ENCODE measurements at regions not wholly inside any gene's neighbourhood (a gene's known extent, or its start where the extent isn't known, plus 50 kb on each side); places are given as distances from the start of the nearest gene placed in this dataset.

- in situ Hi-C loops (cut with HindIII; ENCODE audit: low pct_ligation_motif_present, low pct_unique_long_range_greater_than_20kb, low sequenced_read_pairs): no loop called here
- DNase-seq: peak; percentile 6
Observed at GRCh38 chr2:201966691-201967438, 66.8 kb upstream of the FZD7 start.

- no peak for DNase-seq
- in situ Hi-C loops (cut with HindIII; ENCODE audit: low pct_ligation_motif_present, low pct_unique_long_range_greater_than_20kb, low sequenced_read_pairs): no loop called here
Observed at GRCh38 chr2:201968050-201968449, 65.6 kb upstream of the FZD7 start.

GRCh38 chr2:201968476-201968875 is 65.2 kb upstream of the FZD7 start:
- in situ Hi-C loops (cut with HindIII; ENCODE audit: low pct_ligation_motif_present, low pct_unique_long_range_greater_than_20kb, low sequenced_read_pairs): no loop called here
- no peak for DNase-seq

GRCh38 chr2:201969241-201969937 is 64.3 kb upstream of the FZD7 start:
- no peak for DNase-seq
- in situ Hi-C loops (cut with HindIII; ENCODE audit: low pct_ligation_motif_present, low pct_unique_long_range_greater_than_20kb, low sequenced_read_pairs): no loop called here

- DNase-seq: no peak
- in situ Hi-C loops (cut with HindIII; ENCODE audit: low pct_ligation_motif_present, low pct_unique_long_range_greater_than_20kb, low sequenced_read_pairs): no loop called here
Observed at GRCh38 chr2:201969938-201970785, 63.5 kb upstream of the FZD7 start.

- in situ Hi-C loops (cut with HindIII; ENCODE audit: low pct_ligation_motif_present, low pct_unique_long_range_greater_than_20kb, low sequenced_read_pairs): no loop called here
- DNase-seq: no peak
Observed at GRCh38 chr2:201970786-201971108, 62.9 kb upstream of the FZD7 start.

- in situ Hi-C loops (cut with HindIII; ENCODE audit: low pct_ligation_motif_present, low pct_unique_long_range_greater_than_20kb, low sequenced_read_pairs): no loop called here
- no peak for DNase-seq
Observed at GRCh38 chr2:201971531-201972228, 62.0 kb upstream of the FZD7 start.

- DNase-seq: no peak
- in situ Hi-C loops (cut with HindIII; ENCODE audit: low pct_ligation_motif_present, low pct_unique_long_range_greater_than_20kb, low sequenced_read_pairs): no loop called here
Observed at GRCh38 chr2:201972621-201973255, 60.9 kb upstream of the FZD7 start.

- no peak for DNase-seq
- in situ Hi-C loops (cut with HindIII; ENCODE audit: low pct_ligation_motif_present, low pct_unique_long_range_greater_than_20kb, low sequenced_read_pairs): no loop called here
Observed at GRCh38 chr2:201973305-201973928, 60.2 kb upstream of the FZD7 start.

GRCh38 chr2:201974171-201975100 is 59.2 kb upstream of the FZD7 start:
- DNase-seq: no peak
- in situ Hi-C loops (cut with HindIII; ENCODE audit: low pct_ligation_motif_present, low pct_unique_long_range_greater_than_20kb, low sequenced_read_pairs): no loop called here

GRCh38 chr2:201975434-201975833 is 58.2 kb upstream of the FZD7 start:
- no peak for DNase-seq
- in situ Hi-C loops (cut with HindIII; ENCODE audit: low pct_ligation_motif_present, low pct_unique_long_range_greater_than_20kb, low sequenced_read_pairs): no loop called here

GRCh38 chr2:201975964-201976612 is 57.6 kb upstream of the FZD7 start:
- no peak for DNase-seq
- in situ Hi-C loops (cut with HindIII; ENCODE audit: low pct_ligation_motif_present, low pct_unique_long_range_greater_than_20kb, low sequenced_read_pairs): no loop called here

- DNase-seq: no peak
Observed at GRCh38 chr2:201977651-201978050, 56.0 kb upstream of the FZD7 start.

GRCh38 chr2:201978333-201978732 is 55.3 kb upstream of the FZD7 start:
- in situ Hi-C loops (cut with HindIII; ENCODE audit: low pct_ligation_motif_present, low pct_unique_long_range_greater_than_20kb, low sequenced_read_pairs): no loop called here
- DNase-seq: no peak

More at GRCh38 chr2:201977651-201978050, 56.0 kb upstream of the FZD7 start:
- in situ Hi-C loops (cut with HindIII; ENCODE audit: low pct_ligation_motif_present, low pct_unique_long_range_greater_than_20kb, low sequenced_read_pairs): no loop called here

GRCh38 chr2:201978986-201979385 is 54.7 kb upstream of the FZD7 start:
- in situ Hi-C loops (cut with HindIII; ENCODE audit: low pct_ligation_motif_present, low pct_unique_long_range_greater_than_20kb, low sequenced_read_pairs): no loop called here
- no peak for DNase-seq

GRCh38 chr2:201980389-201980821 is 53.2 kb upstream of the FZD7 start:
- in situ Hi-C loops (cut with HindIII; ENCODE audit: low pct_ligation_motif_present, low pct_unique_long_range_greater_than_20kb, low sequenced_read_pairs): no loop called here
- DNase-seq: no peak

- in situ Hi-C loops (cut with HindIII; ENCODE audit: low pct_ligation_motif_present, low pct_unique_long_range_greater_than_20kb, low sequenced_read_pairs): no loop called here
- no peak for DNase-seq
Observed at GRCh38 chr2:201980946-201981345, 52.7 kb upstream of the FZD7 start.
